GM12891 (cell line): ENCODE measurements at regions not wholly inside any gene's neighbourhood (a gene's known extent, or its start where the extent isn't known, plus 50 kb on each side); places are given as distances from the start of the nearest gene placed in this dataset.

Source experiments
- DNase-seq: peaks from one replicate; pipeline ENCODE4 v3.0.0; 2011; ENCODE audit warnings: low spot score; ENCODE audit not compliant: insufficient read length
- FAIRE-seq: peaks from 2 replicates; lab custom pipeline; 2011; peaks lifted over from hg19 to GRCh38; lab: Jason Lieb, UNC
- PAX5 ChIP-seq: IDR thresholded peaks from 2 replicates; pipeline ENCODE4 v1.6.1; 2011; ENCODE audit warnings: low read length, moderate library complexity, mild to moderate bottlenecking; ENCODE audit not compliant: insufficient read depth, severe bottlenecking
- POLR2A ChIP-seq: IDR thresholded peaks from 2 replicates; pipeline ENCODE4 v1.6.1; 2011; ENCODE audit warnings: low read depth, low read length, control low read depth
- POLR2AphosphoS5 ChIP-seq: IDR thresholded peaks from 2 replicates; pipeline ENCODE4 v1.6.1; 2011; ENCODE audit warnings: low read depth, low read length, control low read depth
- POU2F2 ChIP-seq: IDR thresholded peaks from 2 replicates; pipeline ENCODE4 v1.6.1; 2011; ENCODE audit warnings: low read depth, mild to moderate bottlenecking, control low read depth, low read length, moderate library complexity
- SPI1 ChIP-seq: IDR thresholded peaks from 2 replicates; pipeline ENCODE4 v1.6.1; 2011; ENCODE audit warnings: low read depth, low read length, control low read depth
- TAF1 ChIP-seq: IDR thresholded peaks from 2 replicates; pipeline ENCODE4 v1.6.1; 2011; ENCODE audit warnings: low read depth, low read length, control low read depth

DNA sequence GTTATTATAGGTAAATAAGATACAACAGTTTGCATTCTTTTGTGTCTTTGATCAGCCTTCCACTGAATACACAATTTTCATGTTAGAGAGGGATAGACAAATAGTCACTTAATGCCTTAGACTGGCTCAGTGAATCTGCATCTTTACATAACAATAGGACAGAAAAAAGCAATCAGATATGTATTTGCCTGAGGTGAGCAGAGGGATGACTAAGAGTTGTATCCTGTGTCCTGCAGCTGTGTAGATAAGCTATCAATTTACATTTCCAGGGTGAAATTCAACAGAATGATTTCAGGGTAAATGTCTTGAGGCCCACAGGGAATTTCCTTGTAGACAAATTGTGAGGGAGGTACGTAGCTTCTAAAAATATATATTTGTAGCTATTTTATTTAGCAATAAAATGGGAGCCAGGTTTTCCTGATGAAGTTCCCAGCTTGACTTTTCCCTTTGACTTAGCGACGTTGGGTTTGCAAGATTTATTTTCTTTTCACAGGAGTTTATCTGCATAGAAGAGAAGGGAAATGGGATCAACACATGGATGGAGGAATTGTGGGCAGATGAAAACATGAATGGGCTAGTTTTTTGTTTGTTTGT lies 586.1 kb upstream of the CDH6 start:
- TF ChIP-seq POLR2AphosphoS5 (no peak), TAF1 (no peak), POLR2A (no peak), PAX5 (no peak), SPI1 (no peak), POU2F2 (no peak)
- DNase-seq (no peak), FAIRE-seq (no peak)

DNA sequence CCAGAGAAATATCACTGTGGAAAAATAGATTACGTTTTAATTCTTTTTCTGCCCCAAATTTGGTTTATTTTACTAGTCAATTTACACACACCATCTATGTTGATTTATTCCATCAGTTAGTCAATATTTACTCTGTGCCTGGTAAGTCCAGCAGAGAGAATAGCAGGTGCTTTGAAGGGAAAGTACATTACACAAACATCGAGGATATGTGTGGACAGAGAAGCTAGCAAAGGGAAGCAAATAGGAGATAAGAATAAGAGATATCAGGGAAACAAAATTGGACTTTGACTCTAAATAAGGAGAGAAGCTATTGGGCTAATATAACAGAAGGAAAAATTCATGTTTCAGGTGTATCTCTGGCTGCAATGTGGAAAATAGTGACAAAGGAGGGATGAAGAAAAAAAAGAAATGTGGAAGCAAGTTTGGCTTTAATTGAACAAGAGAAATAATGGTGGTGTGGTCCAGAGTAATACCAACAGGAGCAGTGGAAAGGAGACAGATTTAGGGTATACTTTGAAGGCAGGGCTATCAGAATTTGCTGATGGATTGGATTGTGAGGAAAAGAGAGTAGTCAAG lies 587.7 kb upstream of the CDH6 start:
- DNase-seq, result no peak
- TF ChIP-seq POLR2AphosphoS5, result no peak
- no peak for TF ChIP-seq POLR2A
- TF ChIP-seq SPI1, result no peak
- no peak for FAIRE-seq

DNA sequence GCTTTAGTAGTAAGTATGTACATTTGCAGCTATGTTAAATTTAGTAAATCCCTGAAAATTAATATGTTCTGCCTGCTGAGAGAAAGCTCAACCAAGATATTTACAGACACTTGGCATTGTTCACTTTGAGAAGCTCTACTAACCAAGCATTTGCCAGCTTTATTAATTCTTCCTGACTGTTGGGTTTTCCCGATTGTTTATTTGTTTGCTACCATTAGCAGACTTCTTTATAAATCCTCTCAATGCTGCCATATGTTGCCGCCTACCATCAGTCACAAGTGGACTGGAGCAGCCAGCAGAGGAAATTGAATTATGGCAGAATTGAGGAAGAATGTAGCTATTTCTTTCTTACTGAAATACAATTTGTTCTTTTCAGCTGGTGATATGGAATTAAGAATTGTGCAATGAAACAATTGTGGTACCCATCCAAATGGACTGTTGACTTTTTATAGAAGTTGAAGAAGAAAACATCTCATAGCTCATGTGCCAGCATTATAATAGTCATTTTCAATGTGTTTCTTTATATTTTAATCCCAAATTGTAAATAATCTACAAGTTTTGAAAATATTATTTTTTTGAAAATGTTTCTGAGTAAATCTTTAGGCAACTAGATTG lies 588.7 kb upstream of the CDH6 start:
- FAIRE-seq (no peak), DNase-seq (no peak)
- no peak for TF ChIP-seq TAF1
- TF ChIP-seq POLR2AphosphoS5, result no peak
- TF ChIP-seq POLR2A, result no peak
- no peak for TF ChIP-seq PAX5
- no peak for TF ChIP-seq SPI1
- TF ChIP-seq POU2F2, result no peak

DNA sequence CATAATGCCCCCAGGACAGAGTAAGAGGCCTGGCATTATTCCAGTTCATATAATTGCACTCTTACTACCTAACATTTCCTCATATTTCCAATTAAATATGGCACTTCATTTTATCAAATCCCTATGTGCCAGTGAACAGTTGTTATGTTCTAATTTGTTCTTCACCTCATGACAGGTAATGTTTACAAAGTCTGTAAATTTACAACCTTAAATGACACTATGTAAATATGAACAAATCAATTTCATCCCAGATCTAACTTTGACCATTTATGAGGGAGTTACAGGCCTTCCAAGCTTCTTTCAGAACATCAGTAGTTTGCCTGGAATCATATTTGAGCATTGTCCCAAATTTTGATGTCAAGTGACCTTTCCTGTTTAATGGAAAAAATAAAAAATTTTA lies 592.6 kb upstream of the CDH6 start:
- FAIRE-seq (no peak), DNase-seq (no peak)
- no peak for TF ChIP-seq POLR2A
- no peak for TF ChIP-seq PAX5
- TF ChIP-seq POU2F2, result no peak
- TF ChIP-seq TAF1, result no peak
- no peak for TF ChIP-seq SPI1
- TF ChIP-seq POLR2AphosphoS5, result no peak

DNA sequence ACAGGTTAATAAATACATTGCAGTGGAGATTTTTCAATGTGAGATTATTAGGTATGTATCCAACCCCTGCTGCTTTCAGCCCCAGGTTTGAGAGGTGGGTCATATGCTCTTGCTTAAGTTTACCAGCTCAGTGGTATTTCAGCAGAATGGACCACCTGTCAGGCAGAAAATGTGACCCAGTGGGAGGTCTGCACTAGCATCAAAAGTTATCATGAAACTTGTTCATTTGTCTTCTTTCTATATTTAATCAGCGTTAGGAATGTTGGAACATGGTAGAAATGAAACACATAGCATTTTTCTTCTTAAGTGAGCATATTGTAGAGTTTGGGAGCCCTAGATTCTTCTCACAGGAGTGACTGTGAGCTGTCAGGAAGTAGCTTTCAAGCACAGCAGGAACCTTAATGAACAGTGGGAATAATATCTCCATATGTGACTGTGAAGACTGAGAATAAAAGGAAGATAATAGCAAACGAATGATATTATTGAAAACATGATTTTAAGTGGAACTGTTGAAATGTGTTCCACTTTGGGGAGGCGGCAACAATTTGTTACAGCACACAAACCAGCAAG lies 596.9 kb upstream of the CDH6 start:
- TF ChIP-seq POLR2A (no peak), PAX5 (no peak), POU2F2 (no peak), SPI1 (no peak), POLR2AphosphoS5 (no peak), TAF1 (no peak)
- FAIRE-seq (no peak), DNase-seq (no peak)

DNA sequence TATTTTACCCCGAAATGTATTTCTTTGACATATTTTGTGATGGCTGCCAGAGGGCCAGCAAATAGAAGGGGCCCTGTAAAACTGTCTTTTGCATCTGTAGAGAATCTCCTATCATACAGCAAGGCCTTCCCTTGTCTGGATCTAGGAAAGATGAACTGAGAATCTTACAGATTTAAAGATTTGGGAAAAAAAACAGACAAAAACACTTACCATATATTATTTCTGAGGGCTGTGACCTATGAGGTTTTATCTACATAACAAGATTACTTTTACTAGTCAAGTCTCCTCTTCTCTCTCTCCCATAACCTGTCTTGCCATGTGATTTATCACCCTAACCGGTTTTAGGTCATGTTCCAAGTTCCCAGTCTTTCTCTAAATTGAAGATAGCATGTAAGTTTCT lies 599.2 kb upstream of the CDH6 start:
- no peak for DNase-seq
- TF ChIP-seq SPI1 (no peak), PAX5 (no peak), POU2F2 (no peak), POLR2A (no peak), TAF1 (no peak), POLR2AphosphoS5 (no peak)
- no peak for FAIRE-seq

DNA sequence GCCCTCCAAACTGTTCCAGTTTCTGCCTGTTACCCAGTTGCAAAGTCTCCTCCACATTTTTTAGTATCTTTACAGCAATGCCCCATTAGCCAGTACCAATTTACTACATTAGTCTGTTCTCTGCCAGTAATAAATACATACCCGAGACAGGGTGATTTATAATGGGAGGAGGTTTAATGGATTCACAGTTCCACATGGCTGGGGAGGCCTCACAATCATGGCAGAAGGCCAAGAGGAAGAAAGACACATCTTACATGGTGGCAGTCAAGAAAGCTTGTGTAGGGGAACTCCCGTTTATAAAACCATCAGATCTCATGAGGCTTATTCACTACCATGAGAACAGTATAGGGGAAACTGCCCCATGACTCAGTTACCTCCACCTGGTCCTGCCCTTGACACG lies 600.7 kb upstream of the CDH6 start:
- TF ChIP-seq POLR2AphosphoS5 (no peak), POLR2A (no peak), PAX5 (no peak), POU2F2 (no peak), SPI1 (no peak), TAF1 (no peak)
- FAIRE-seq, result no peak
- no peak for DNase-seq

DNA sequence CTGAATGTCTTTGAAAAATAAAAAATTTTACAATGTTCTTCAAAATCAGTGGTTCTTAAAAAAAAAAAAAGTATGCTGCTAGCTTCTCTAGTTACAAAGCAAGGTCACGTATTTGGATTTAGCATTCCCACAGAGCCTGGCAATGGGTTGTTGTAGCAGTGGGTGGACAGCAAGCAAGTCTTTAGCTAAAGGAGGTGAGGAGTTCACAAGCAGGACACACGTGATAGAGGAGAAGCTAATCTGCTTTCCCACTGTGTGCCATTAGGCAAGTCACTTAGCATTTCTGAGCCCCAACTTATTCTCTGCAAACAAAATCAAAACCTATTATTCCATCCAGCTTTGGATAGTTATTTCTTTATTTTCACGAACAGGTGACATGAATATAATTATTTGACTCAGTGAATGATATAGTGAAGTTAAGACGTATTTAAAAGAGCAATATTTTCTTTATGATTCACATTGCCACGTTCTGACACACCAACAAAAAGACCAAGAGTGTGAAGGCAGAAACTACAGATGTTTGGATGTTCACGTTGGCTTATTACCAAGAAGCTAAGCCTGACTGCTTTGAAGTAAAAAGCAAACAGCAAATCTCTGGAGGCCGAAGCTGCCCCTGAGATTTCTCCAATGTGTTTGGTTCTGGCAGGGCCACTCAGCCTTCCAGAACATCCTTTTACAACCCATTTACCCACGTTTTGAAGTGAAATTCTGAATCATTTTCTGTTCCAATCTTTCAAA lies 612.1 kb upstream of the CDH6 start:
- no peak for TF ChIP-seq POLR2AphosphoS5
- no peak for TF ChIP-seq PAX5
- DNase-seq (no peak), FAIRE-seq (peak; percentile 16)

DNA sequence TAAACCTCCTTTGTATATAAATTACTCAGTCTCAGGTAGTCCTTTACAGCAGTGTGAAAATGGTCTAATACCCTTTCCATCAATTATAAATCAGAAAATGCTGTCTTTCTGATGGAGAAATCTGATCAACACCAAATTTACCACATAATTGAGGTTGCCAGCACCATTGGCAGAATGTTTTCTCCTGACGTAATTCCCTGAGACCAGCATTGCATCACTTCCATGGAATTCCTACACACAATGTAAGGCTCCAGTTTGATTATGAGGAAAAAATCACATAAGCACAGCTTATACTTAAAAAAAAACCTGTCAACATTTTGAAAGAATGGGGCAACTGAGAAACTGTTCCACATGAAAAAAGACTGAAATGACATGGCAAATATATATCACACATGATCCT lies 618.7 kb upstream of the CDH6 start:
- no peak for TF ChIP-seq POU2F2
- no peak for TF ChIP-seq TAF1
- no peak for TF ChIP-seq POLR2AphosphoS5
- no peak for TF ChIP-seq SPI1
- TF ChIP-seq PAX5, result no peak
- no peak for TF ChIP-seq POLR2A
- FAIRE-seq, result no peak
- no peak for DNase-seq
